GM12892 (cell line): ENCODE measurements at regions not wholly inside any gene's neighbourhood (a gene's known extent, or its start where the extent isn't known, plus 50 kb on each side); places are given as distances from the start of the nearest gene placed in this dataset.

Source experiments
- DNase-seq: peaks from one replicate; pipeline ENCODE4 v3.0.0; 2011; ENCODE audit not compliant: insufficient read length
- FAIRE-seq: peaks from 2 replicates; lab custom pipeline; 2011; peaks lifted over from hg19 to GRCh38; lab: Jason Lieb, UNC
- POLR2A ChIP-seq: IDR thresholded peaks from 2 replicates; pipeline ENCODE4 v1.6.1; 2011; ENCODE audit warnings: low read depth, low read length, control low read depth
- POLR2AphosphoS5 ChIP-seq: IDR thresholded peaks from 2 replicates; pipeline ENCODE4 v1.6.1; 2011; ENCODE audit warnings: low read depth, low read length, control low read depth
- TAF1 ChIP-seq: IDR thresholded peaks from 2 replicates; pipeline ENCODE4 v1.6.1; 2011; ENCODE audit warnings: low read depth, mild to moderate bottlenecking, control low read depth, low read length, borderline replicate concordance

- DNase-seq (no peak), FAIRE-seq (no peak)
- TF ChIP-seq POLR2AphosphoS5, result no peak
- no peak for TF ChIP-seq TAF1
- TF ChIP-seq POLR2A, result no peak
Measured at GRCh38 chr3:116852803-116853202, 143.2 kb downstream of the TUSC7 start.

GRCh38 chr3:116863270-116863770 is 153.7 kb downstream of the TUSC7 start:
- FAIRE-seq (no peak), DNase-seq (no peak)
- TF ChIP-seq POLR2AphosphoS5 (no peak), TAF1 (no peak), POLR2A (no peak)

GRCh38 chr3:116863822-116864589 is 154.4 kb downstream of the TUSC7 start:
- DNase-seq (no peak), FAIRE-seq (peak; percentile 64)
- TF ChIP-seq TAF1, result no peak
- TF ChIP-seq POLR2AphosphoS5, result no peak
- no peak for TF ChIP-seq POLR2A

GRCh38 chr3:116864590-116864927 is 155.0 kb downstream of the TUSC7 start:
- DNase-seq (no peak), FAIRE-seq (no peak)
- TF ChIP-seq TAF1, result no peak
- no peak for TF ChIP-seq POLR2A
- no peak for TF ChIP-seq POLR2AphosphoS5

GRCh38 chr3:116870379-116870778 is 160.8 kb downstream of the TUSC7 start:
- FAIRE-seq, result no peak
- TF ChIP-seq TAF1, result no peak
- TF ChIP-seq POLR2A, result no peak
- no peak for TF ChIP-seq POLR2AphosphoS5
- no peak for DNase-seq

- DNase-seq (no peak), FAIRE-seq (no peak)
- TF ChIP-seq TAF1 (no peak), POLR2AphosphoS5 (no peak), POLR2A (no peak)
Measured at GRCh38 chr3:116871905-116872304, 162.3 kb downstream of the TUSC7 start.

- DNase-seq (no peak), FAIRE-seq (no peak)
- TF ChIP-seq POLR2A (no peak), POLR2AphosphoS5 (no peak), TAF1 (no peak)
Measured at GRCh38 chr3:116872688-116873087, 163.1 kb downstream of the TUSC7 start.

GRCh38 chr3:116873142-116873541 is 163.6 kb downstream of the TUSC7 start:
- TF ChIP-seq POLR2AphosphoS5, result no peak
- no peak for TF ChIP-seq TAF1
- TF ChIP-seq POLR2A, result no peak
- FAIRE-seq (no peak), DNase-seq (no peak)

- FAIRE-seq (peak; percentile 14), DNase-seq (no peak)
- TF ChIP-seq TAF1, result no peak
- TF ChIP-seq POLR2A, result no peak
- TF ChIP-seq POLR2AphosphoS5, result no peak
Measured at GRCh38 chr3:116877968-116878367, 168.4 kb downstream of the TUSC7 start.

- DNase-seq (peak; percentile 0), FAIRE-seq (peak; percentile 81)
- TF ChIP-seq POLR2A, result no peak
- TF ChIP-seq TAF1, result no peak
- no peak for TF ChIP-seq POLR2AphosphoS5
Measured at GRCh38 chr3:116886202-116886893, 176.8 kb downstream of the TUSC7 start.

GRCh38 chr3:116896116-116896515 is 186.5 kb downstream of the TUSC7 start:
- no peak for FAIRE-seq

GRCh38 chr3:116897382-116897781 is 187.8 kb downstream of the TUSC7 start:
- no peak for TF ChIP-seq TAF1
- no peak for DNase-seq
- FAIRE-seq, result no peak

More at GRCh38 chr3:116896116-116896515, 186.5 kb downstream of the TUSC7 start:
- DNase-seq, result no peak
- TF ChIP-seq TAF1, result no peak
- no peak for TF ChIP-seq POLR2A
- TF ChIP-seq POLR2AphosphoS5, result no peak

- no peak for DNase-seq
- no peak for FAIRE-seq
- TF ChIP-seq POLR2AphosphoS5 (no peak), TAF1 (no peak), POLR2A (no peak)
Measured at GRCh38 chr3:116899253-116899652, 189.7 kb downstream of the TUSC7 start.
